Activated naive CD4-positive, alpha-beta T cell treated with anti-CD3 and anti-CD28 coated beads, Interleukin-2, amount 50 U/mL, for 24 hours (primary cell): ENCODE measurements at regions not wholly inside any gene's neighbourhood (a gene's known extent, or its start where the extent isn't known, plus 50 kb on each side); places are given as distances from the start of the nearest gene placed in this dataset.

Experiments
- H3K27ac Mint-ChIP-seq: one replicate; pipeline ENCODE4 v1.8.0; 2021; ENCODE audit warnings: mild to moderate bottlenecking, mixed read lengths
- H3K27me3 Mint-ChIP-seq: one replicate; pipeline ENCODE4 v1.8.0; 2021; ENCODE audit warnings: mixed read lengths
- H3K36me3 Mint-ChIP-seq: one replicate; pipeline ENCODE4 v1.8.0; 2021; ENCODE audit warnings: mixed read lengths
- H3K4me1 Mint-ChIP-seq: one replicate; pipeline ENCODE4 v1.8.0; 2021; ENCODE audit warnings: mixed read lengths
- H3K4me3 Mint-ChIP-seq: one replicate; pipeline ENCODE4 v1.8.0; 2021; ENCODE audit warnings: mild to moderate bottlenecking, mixed read lengths
- H3K9me3 Mint-ChIP-seq: one replicate; pipeline ENCODE4 v1.8.0; 2021; ENCODE audit warnings: mixed read lengths

- H3K27me3 Mint-ChIP-seq = peaks cover 24% of the 10 kb centered on the region
- peaks cover 6% of the 10 kb centered on the region for H3K9me3 Mint-ChIP-seq
- H3K27ac Mint-ChIP-seq = no peak overlapping the region
- no peaks in the 10 kb centered on the region for H3K4me1 Mint-ChIP-seq
- H3K36me3 Mint-ChIP-seq = no peaks in the 10 kb centered on the region
- H3K4me3 Mint-ChIP-seq = no peak overlapping the region
Observed at GRCh38 chr15:81575436-81576123, 201.6 kb upstream of the TMC3 start.

GRCh38 chr15:81573098-81573746, 199.2 kb upstream of the TMC3 start:
- no peak overlapping the region for H3K4me3 Mint-ChIP-seq
- H3K36me3 Mint-ChIP-seq = no peaks in the 10 kb centered on the region
- H3K4me1 Mint-ChIP-seq = no peaks in the 10 kb centered on the region
- H3K9me3 Mint-ChIP-seq = peaks cover 6% of the 10 kb centered on the region
- no peak overlapping the region for H3K27ac Mint-ChIP-seq
- H3K27me3 Mint-ChIP-seq = peaks cover 19% of the 10 kb centered on the region

GRCh38 chr15:81572190-81572589, 198.2 kb upstream of the TMC3 start:
- no peaks in the 10 kb centered on the region for H3K36me3 Mint-ChIP-seq

GRCh38 chr15:81569286-81570080, 195.5 kb upstream of the TMC3 start:
- H3K27me3 Mint-ChIP-seq = peaks cover 18% of the 10 kb centered on the region
- H3K9me3 Mint-ChIP-seq = peaks cover 6% of the 10 kb centered on the region
- no peaks in the 10 kb centered on the region for H3K36me3 Mint-ChIP-seq
- no peak overlapping the region for H3K27ac Mint-ChIP-seq
- no peak overlapping the region for H3K4me3 Mint-ChIP-seq
- H3K4me1 Mint-ChIP-seq = no peaks in the 10 kb centered on the region

More at GRCh38 chr15:81572190-81572589, 198.2 kb upstream of the TMC3 start:
- H3K4me3 Mint-ChIP-seq = no peak overlapping the region
- H3K4me1 Mint-ChIP-seq = no peaks in the 10 kb centered on the region
- H3K9me3 Mint-ChIP-seq = peaks cover 6% of the 10 kb centered on the region
- H3K27ac Mint-ChIP-seq = no peak overlapping the region
- peaks cover 22% of the 10 kb centered on the region for H3K27me3 Mint-ChIP-seq

DNA sequence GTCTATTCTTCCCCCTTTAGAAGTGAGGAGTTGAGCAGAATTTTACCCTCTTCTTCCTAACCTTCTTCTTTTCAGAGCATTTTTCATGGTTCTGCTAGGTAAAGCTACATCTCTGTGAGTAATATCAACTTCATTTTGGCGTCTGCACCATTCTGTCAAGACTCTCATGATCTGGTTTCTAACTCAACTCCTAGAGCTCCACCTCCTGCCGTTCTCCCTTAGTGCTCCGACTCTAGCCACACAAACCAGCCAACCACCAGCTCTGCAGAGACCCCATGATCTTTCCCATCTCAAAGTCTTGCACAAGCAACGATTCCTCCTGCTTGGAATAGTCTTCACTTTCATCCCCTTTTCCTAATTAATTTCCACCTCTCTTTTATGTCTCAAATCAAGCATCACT, 193.9 kb upstream of the TMC3 start:
- peaks cover 14% of the 10 kb centered on the region for H3K27me3 Mint-ChIP-seq
- no peak overlapping the region for H3K27ac Mint-ChIP-seq
- H3K4me3 Mint-ChIP-seq = no peak overlapping the region
- peaks cover 6% of the 10 kb centered on the region for H3K9me3 Mint-ChIP-seq
- no peaks in the 10 kb centered on the region for H3K36me3 Mint-ChIP-seq
- no peaks in the 10 kb centered on the region for H3K4me1 Mint-ChIP-seq

GRCh38 chr15:81562986-81563385, 189.0 kb upstream of the TMC3 start:
- Mint-ChIP-seq H3K27me3 (peaks cover 6% of the 10 kb centered on the region), H3K4me3 (no peak overlapping the region), H3K27ac (no peak overlapping the region), H3K36me3 (no peaks in the 10 kb centered on the region), H3K9me3 (peaks cover 3% of the 10 kb centered on the region), H3K4me1 (no peaks in the 10 kb centered on the region)

- peaks cover 9% of the 10 kb centered on the region for H3K9me3 Mint-ChIP-seq
- no peak overlapping the region for H3K4me3 Mint-ChIP-seq
- no peaks in the 10 kb centered on the region for H3K36me3 Mint-ChIP-seq
- no peaks in the 10 kb centered on the region for H3K4me1 Mint-ChIP-seq
- no peak overlapping the region for H3K27ac Mint-ChIP-seq
- H3K27me3 Mint-ChIP-seq = peaks cover 8% of the 10 kb centered on the region
Observed at GRCh38 chr15:81560405-81560804, 186.4 kb upstream of the TMC3 start.

DNA sequence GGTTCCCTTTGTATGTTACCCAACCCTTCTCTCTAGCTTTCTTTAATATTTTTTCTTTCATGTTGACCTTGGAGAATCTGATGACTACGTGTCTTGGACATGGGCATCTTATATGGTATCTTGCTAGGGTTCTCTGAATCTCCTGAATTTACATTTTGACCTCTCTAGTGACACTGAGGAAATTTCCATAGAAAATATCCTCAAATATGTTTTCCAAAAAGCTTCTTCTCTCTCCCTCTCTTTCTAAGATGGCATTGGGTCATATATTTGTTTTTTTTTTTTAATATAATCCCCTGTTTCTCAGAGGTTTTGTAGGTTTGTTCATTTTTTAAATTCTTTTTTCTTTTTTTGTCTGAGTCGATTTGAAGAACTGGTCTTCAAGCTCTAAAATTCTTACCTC, 184.0 kb upstream of the TMC3 start:
- H3K27ac Mint-ChIP-seq = no peak overlapping the region
- peaks cover 9% of the 10 kb centered on the region for H3K9me3 Mint-ChIP-seq
- H3K4me3 Mint-ChIP-seq = no peak overlapping the region
- no peaks in the 10 kb centered on the region for H3K36me3 Mint-ChIP-seq
- peaks cover 14% of the 10 kb centered on the region for H3K27me3 Mint-ChIP-seq
- H3K4me1 Mint-ChIP-seq = no peaks in the 10 kb centered on the region

- Mint-ChIP-seq H3K36me3 (no peaks in the 10 kb centered on the region), H3K4me3 (no peak overlapping the region), H3K27me3 (peaks cover 18% of the 10 kb centered on the region), H3K9me3 (peaks cover 9% of the 10 kb centered on the region), H3K27ac (no peak overlapping the region), H3K4me1 (no peaks in the 10 kb centered on the region)
Observed at GRCh38 chr15:81555346-81555745, 181.3 kb upstream of the TMC3 start.

DNA sequence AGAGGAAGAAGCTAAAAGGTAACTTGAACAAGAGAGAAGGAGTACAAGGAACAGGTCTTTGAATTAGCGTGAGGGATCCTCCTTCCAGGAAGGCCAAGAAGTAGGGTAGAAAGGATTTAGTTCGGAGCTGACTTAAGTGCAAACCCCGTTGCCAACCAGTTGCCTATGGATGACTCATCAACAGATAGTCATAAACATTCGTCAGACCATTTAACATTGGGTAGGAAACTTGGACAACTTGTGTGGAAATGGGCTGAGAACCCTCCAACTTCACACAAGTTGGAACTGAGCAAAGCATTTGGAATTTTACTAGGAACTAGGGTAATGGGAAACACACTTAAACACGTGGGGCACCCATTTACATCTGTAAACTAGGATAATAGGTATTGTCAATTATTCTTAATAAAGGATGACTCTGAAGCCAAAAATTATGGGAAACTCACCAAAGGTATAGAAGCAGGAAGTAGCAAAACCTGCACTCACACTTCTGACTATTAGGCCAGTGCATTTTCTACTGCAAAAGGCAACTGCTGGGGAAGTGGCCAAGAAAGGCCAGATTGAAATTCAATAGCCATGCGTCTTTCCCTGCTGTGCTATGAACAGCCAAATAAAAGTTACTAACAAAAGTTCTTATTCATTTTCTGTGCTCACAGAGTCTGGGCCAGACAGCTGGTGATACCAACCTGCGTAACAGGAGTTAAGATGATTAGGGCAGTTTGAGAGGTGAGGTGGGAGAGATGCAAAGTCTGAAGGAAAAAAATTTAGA, 174.5 kb upstream of the TMC3 start:
- Mint-ChIP-seq H3K36me3 (no peaks in the 10 kb centered on the region), H3K9me3 (no peaks in the 10 kb centered on the region), H3K27ac (no peak overlapping the region), H3K27me3 (peaks cover 11% of the 10 kb centered on the region), H3K4me3 (no peak overlapping the region), H3K4me1 (no peaks in the 10 kb centered on the region)

- no peaks in the 10 kb centered on the region for H3K9me3 Mint-ChIP-seq
- no peaks in the 10 kb centered on the region for H3K36me3 Mint-ChIP-seq
- peaks cover 7% of the 10 kb centered on the region for H3K27me3 Mint-ChIP-seq
- H3K4me1 Mint-ChIP-seq = no peaks in the 10 kb centered on the region
- no peak overlapping the region for H3K4me3 Mint-ChIP-seq
- no peak overlapping the region for H3K27ac Mint-ChIP-seq
Observed at GRCh38 chr15:81547521-81548132, 173.6 kb upstream of the TMC3 start.

DNA sequence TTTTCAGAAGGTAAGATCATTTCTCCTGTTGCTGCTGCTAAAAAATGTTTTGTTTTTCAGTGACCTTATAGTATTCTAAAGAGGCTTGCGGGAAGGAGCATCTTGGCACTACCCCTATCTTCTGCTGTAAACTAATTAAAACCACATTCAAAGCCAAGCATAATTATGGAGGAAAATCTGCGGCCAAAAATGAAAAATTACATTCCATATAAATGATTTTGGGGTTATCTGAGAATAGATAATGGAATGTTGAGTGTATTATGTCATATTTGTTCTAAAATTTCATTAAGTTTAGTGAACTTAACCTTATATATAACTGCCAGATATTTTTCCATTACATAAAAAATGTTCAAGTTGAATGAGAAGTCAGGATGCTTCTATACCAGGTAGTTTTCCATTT, 170.4 kb upstream of the TMC3 start:
- H3K4me1 Mint-ChIP-seq = no peaks in the 10 kb centered on the region
- no peak overlapping the region for H3K4me3 Mint-ChIP-seq
- H3K27me3 Mint-ChIP-seq = peaks cover 4% of the 10 kb centered on the region
- no peaks in the 10 kb centered on the region for H3K9me3 Mint-ChIP-seq
- H3K36me3 Mint-ChIP-seq = no peaks in the 10 kb centered on the region
- no peak overlapping the region for H3K27ac Mint-ChIP-seq

GRCh38 chr15:81540909-81541308, 166.9 kb upstream of the TMC3 start:
- H3K9me3 Mint-ChIP-seq = no peaks in the 10 kb centered on the region
- H3K4me1 Mint-ChIP-seq = no peaks in the 10 kb centered on the region
- H3K4me3 Mint-ChIP-seq = no peak overlapping the region
- H3K27ac Mint-ChIP-seq = no peak overlapping the region
- peaks cover 7% of the 10 kb centered on the region for H3K27me3 Mint-ChIP-seq
- H3K36me3 Mint-ChIP-seq = no peaks in the 10 kb centered on the region

DNA sequence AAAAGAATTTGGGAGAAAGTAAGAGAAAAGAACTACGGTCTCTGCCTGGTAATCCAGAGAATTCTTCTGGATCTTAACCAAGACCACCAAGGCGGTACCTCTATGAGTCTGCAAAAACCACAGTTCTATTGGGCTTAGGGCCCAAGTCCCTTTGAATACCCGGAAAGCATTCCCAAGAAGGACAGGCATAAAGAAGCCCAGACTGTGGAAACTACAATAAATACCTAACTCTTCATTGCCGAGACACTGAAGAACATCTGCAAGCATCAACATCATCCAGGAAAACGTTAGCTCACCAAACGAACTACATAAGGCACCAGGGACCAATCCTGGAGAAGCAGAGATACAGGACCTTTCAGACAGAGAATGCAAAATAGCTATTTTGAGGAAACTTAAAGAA, 162.3 kb upstream of the TMC3 start:
- peaks cover 13% of the 10 kb centered on the region for H3K27me3 Mint-ChIP-seq
- no peaks in the 10 kb centered on the region for H3K4me1 Mint-ChIP-seq
- H3K27ac Mint-ChIP-seq = no peak overlapping the region
- H3K4me3 Mint-ChIP-seq = no peak overlapping the region
- no peaks in the 10 kb centered on the region for H3K9me3 Mint-ChIP-seq
- H3K36me3 Mint-ChIP-seq = no peaks in the 10 kb centered on the region

DNA sequence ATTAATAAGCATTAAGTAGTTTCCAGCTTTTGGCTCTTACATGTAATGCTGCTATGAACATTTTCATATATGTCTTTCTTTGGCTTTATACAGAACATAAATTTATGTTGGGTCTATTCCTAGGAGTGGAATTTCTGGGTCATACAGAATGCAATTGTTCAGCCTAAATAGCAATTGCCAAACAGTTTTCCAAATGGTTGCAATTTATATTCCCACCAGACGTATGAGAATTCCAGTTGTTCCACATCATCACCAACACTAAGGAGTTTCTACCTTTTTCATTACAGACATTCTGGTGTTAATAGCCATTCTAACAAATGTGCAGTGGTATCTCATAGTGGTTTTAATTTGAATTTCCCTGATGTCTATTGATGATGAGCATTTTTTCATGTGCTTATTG, 160.1 kb upstream of the TMC3 start:
- Mint-ChIP-seq H3K27ac (no peak overlapping the region), H3K27me3 (peaks cover 12% of the 10 kb centered on the region), H3K4me1 (no peaks in the 10 kb centered on the region), H3K9me3 (no peaks in the 10 kb centered on the region), H3K36me3 (no peaks in the 10 kb centered on the region), H3K4me3 (no peak overlapping the region)
